Left lung (tissue), 4 donors: ENCODE measurements at regions not wholly inside any gene's neighbourhood (a gene's known extent, or its start where the extent isn't known, plus 50 kb on each side); places are given as distances from the start of the nearest gene placed in this dataset.

ENCODE experiments used
- ATAC-seq: fragments of 200-7000 bp; cut with Tn5 transposase; one replicate; pipeline ENCODE4 v1.9.1; 2020; ENCODE audit warnings: moderate library complexity
- DNase-seq, 4 donors: peaks; one replicate each; pipeline ENCODE4 v3.0.0-alpha.2; 2013 to 2020
- H3K27ac ChIP-seq, 2 donors: fragments of 200-600 bp; sonication (generic) in 1 of 2; one replicate each; pipeline versions ENCODE4 v1.5.0 to v1.8.0; 2020 to 2021
- H3K27me3 ChIP-seq, 2 donors: fragments of 200-600 bp; sonication (generic) in 1 of 2; one replicate each; pipeline versions ENCODE4 v1.5.0 to v1.8.0; 2020 to 2021
- H3K36me3 ChIP-seq, 2 donors: fragments of 200-600 bp; sonication (generic) in 1 of 2; one replicate each; pipeline versions ENCODE4 v1.5.0 to v1.8.0; 2020 to 2021
- H3K4me1 ChIP-seq, 2 donors: fragments of 200-600 bp; one replicate each; pipeline ENCODE4 v1.8.0; 2021
- H3K4me3 ChIP-seq, 2 donors: fragments of 200-600 bp; sonication (generic) in 1 of 2; one replicate each; pipeline versions ENCODE4 v1.5.0 to v1.8.0; 2020 to 2021; ENCODE audit warnings: mild to moderate bottlenecking in 1 of 2
- H3K9me3 ChIP-seq, 2 donors: fragments of 200-600 bp; sonication (generic) in 1 of 2; one replicate each; pipeline versions ENCODE4 v1.5.0 to v1.8.0; 2020 to 2021
- intact Hi-C, 2 donors: fragments of 100-400 bp; cut with DNase I; formaldehyde crosslinking; loops; one replicate each; pipeline versions ENCODE4 v1.11.2 to v1.14.2; 2022
- TF ChIP-seq, protein P1 (sequence below), 2 donors: fragments of 200-600 bp; sonication (generic) in 1 of 2; IDR thresholded peaks; one replicate each; pipeline versions ENCODE4 v1.5.0 to v1.8.0; 2021; ENCODE audit warnings: antibody characterized with exemption in 2 of 2
- donor health status: DM: no; HTN: yes; CAD: no.
- donor health status: DM: no; HTN: no; CAD: no.

DNA sequence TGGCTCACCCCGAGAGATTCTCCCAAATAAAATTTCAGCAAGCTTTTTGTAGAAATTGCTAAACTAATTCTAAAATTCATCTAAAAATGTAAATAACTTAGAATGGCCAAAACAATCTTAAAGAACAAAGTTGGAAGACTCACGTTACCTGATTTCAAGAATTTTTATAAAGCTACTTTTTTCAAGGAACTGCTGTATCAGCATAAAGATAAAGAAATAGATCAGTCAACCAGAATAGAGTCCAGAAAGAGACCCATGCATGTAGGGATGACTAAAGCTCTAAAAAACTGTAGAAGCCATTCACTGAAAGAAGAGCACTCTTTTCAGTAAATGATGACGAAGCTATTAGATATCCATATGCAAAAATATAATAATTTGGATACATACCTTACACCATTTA, 652.1 kb downstream of the TBC1D32 start:
- Histone ChIP-seq H3K27ac (no peak overlapping the region), H3K9me3 (peaks cover 0 to 2% of the 10 kb centered on the region in 2 donors), H3K36me3 (no peaks in the 10 kb centered on the region), H3K4me1 (no peaks in the 10 kb centered on the region), H3K4me3 (no peak overlapping the region), H3K27me3 (no peaks in the 10 kb centered on the region)
- ATAC-seq = no peak
- no peak for DNase-seq
- TF ChIP-seq, protein P1, sequence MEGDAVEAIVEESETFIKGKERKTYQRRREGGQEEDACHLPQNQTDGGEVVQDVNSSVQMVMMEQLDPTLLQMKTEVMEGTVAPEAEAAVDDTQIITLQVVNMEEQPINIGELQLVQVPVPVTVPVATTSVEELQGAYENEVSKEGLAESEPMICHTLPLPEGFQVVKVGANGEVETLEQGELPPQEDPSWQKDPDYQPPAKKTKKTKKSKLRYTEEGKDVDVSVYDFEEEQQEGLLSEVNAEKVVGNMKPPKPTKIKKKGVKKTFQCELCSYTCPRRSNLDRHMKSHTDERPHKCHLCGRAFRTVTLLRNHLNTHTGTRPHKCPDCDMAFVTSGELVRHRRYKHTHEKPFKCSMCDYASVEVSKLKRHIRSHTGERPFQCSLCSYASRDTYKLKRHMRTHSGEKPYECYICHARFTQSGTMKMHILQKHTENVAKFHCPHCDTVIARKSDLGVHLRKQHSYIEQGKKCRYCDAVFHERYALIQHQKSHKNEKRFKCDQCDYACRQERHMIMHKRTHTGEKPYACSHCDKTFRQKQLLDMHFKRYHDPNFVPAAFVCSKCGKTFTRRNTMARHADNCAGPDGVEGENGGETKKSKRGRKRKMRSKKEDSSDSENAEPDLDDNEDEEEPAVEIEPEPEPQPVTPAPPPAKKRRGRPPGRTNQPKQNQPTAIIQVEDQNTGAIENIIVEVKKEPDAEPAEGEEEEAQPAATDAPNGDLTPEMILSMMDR (IDR thresholded peaks at IDR 0.05) = no peak
- intact Hi-C loops = no loop called here

DNA sequence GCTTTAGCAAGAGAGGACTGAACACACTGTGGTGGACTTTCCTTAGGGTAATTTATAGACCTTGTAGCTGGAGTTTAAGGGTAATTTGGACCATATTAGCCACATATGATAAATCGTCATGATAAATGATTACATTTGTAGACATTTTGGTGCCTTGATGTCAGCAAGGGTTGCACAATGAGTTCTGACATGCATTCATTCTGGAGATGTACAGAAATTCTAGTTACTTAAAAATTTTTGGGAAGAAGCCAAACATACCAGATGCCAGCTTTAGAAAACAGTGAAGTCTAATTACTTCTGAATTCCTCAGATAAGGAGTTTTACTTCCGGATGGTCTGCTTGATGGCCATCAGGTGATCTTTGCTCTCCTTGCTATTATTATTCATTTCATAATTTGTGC, 653.1 kb downstream of the TBC1D32 start:
- H3K4me3 ChIP-seq = no peak overlapping the region
- H3K27me3 ChIP-seq = no peaks in the 10 kb centered on the region
- no peak overlapping the region for H3K27ac ChIP-seq
- ATAC-seq = no peak
- TF ChIP-seq, protein P1 (IDR thresholded peaks at IDR 0.05) = no peak
- no peaks in the 10 kb centered on the region for H3K4me1 ChIP-seq
- intact Hi-C loops = no loop called here
- H3K9me3 ChIP-seq = peaks cover 0 to 2% of the 10 kb centered on the region in 2 donors
- DNase-seq = no peak
- H3K36me3 ChIP-seq = no peaks in the 10 kb centered on the region

DNA sequence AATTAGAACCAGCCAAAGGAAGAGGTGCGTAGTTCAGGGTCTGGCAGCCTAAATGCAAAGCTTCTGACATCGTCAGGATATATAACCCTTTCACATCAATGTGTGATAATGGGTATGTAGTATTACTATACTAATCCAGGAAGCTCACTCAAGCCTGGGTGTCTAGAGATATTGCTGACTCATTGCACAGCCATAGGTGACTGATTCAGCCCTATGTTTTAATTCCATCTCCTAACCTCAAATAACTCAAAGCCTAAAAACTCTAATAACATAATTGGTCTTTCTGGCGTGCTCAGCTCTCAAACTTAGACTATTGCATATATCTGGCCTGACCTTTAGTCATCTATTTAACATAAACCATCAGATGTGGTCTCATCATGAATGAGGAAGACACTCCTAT, 658.4 kb downstream of the TBC1D32 start:
- H3K36me3 ChIP-seq = no peaks in the 10 kb centered on the region
- H3K4me1 ChIP-seq = no peaks in the 10 kb centered on the region
- H3K9me3 ChIP-seq = peaks cover 0 to 4% of the 10 kb centered on the region in 2 donors
- ATAC-seq (no peak), DNase-seq (no peak)
- intact Hi-C loops = no loop called here
- TF ChIP-seq, protein P1 (IDR thresholded peaks at IDR 0.05) = no peak
- no peaks in the 10 kb centered on the region for H3K27me3 ChIP-seq
- H3K4me3 ChIP-seq = no peak overlapping the region
- H3K27ac ChIP-seq = no peak overlapping the region

DNA sequence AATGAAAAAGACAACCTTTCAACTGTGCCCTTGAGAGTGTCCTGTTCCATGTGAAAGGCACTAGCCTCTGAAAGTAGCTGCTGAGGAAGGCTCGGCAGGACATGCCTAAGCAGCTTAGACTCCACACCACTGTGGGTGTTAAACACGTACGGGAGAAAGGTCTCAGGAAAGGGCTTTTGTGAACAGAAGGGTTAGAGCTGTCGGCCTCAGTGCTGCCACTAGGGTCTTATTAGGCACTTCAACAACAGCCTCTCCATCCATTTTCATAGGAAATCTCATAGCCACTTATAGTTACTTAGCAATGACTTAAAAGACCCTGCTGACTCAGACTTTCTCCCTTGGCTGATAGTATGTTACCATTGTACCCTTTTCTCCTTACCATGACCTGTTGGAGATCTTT, 662.8 kb downstream of the TBC1D32 start:
- H3K4me3 ChIP-seq = no peak overlapping the region
- no peak overlapping the region for H3K27ac ChIP-seq
- DNase-seq (no peak), ATAC-seq (no peak)
- no peaks in the 10 kb centered on the region for H3K27me3 ChIP-seq
- H3K4me1 ChIP-seq = no peaks in the 10 kb centered on the region
- TF ChIP-seq, protein P1 (IDR thresholded peaks at IDR 0.05) = no peak
- intact Hi-C loops = no loop called here
- peaks cover 0 to 18% of the 10 kb centered on the region in 2 donors for H3K9me3 ChIP-seq
- no peaks in the 10 kb centered on the region for H3K36me3 ChIP-seq

DNA sequence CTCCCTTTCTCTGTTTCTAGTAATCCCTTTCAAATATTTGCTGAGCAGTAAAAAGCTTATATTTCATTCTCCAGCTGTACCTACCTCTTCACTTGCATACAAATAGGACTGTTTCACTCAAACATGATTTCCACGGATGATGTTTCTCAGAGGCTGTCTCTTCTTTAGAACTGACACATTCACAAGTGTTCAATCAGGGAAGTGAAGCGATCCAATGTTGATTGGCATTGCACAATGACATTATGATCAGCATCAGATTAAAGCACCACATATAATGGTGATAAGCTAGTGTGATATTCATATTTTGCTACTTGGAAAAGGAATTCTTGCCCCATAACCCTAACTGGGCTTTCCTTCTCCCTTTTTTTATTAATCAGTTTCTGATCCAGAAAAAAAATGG, 681.8 kb downstream of the TBC1D32 start:
- H3K4me3 ChIP-seq = no peak overlapping the region
- intact Hi-C loops = no loop called here
- no peak for ATAC-seq
- DNase-seq = no peak
- no peaks in the 10 kb centered on the region for H3K36me3 ChIP-seq
- no peak overlapping the region for H3K27ac ChIP-seq
- no peaks in the 10 kb centered on the region for H3K4me1 ChIP-seq
- TF ChIP-seq, protein P1 (IDR thresholded peaks at IDR 0.05) = no peak
- H3K27me3 ChIP-seq = no peaks in the 10 kb centered on the region
- peaks cover 0 to 2% of the 10 kb centered on the region in 2 donors for H3K9me3 ChIP-seq
